Umbilical cord (tissue), 1 donor: ENCODE measurements at regions not wholly inside any gene's neighbourhood (a gene's known extent, or its start where the extent isn't known, plus 50 kb on each side); places are given as distances from the start of the nearest gene placed in this dataset.
A peak's percentile ranks its signal among the peaks of the same experiment; 100 is the strongest.
"Not testable (repeated sequence)": the region's sequence is repeated elsewhere in the genome, so short reads cannot be mapped to it uniquely, and the experiment has no call there.

Source experiments
- DNase-seq: peaks from one replicate; pipeline ENCODE4 v3.0.0-alpha.2; 2015; ENCODE audit warnings: low spot score

GRCh38 chr16:5326395-5326794 lies 228.8 kb upstream of the EEF2KMT start:
- DNase-seq = no peak

DNA sequence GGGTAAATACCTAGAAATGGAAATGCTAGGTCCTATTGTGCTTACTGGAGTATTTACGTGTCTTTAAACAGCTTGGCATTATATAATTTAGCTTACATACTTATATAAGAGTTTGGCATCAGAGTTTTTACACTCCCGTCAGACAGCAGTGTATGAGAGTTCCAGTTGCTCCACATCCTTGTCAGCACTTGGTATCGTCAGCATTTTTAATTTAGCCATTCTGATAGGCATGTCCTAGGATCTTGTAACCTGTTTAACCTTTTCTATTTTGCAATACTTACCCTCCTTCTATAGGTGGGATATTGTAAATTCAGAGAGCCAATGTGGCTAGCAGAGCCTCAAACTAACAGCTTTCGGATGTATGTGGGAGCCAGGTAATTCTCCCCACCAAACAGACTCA lies 228.3 kb upstream of the EEF2KMT start:
- no peak for DNase-seq

GRCh38 chr16:5323284-5324141 lies 225.9 kb upstream of the EEF2KMT start:
- DNase-seq = no peak

- DNase-seq = peak; percentile 93
These were observed 224.3 kb upstream of the EEF2KMT start for GRCh38 chr16:5321930-5322329.

GRCh38 chr16:5319799-5320198 lies 222.2 kb upstream of the EEF2KMT start:
- no peak for DNase-seq

- no peak for DNase-seq
These were observed 218.3 kb upstream of the EEF2KMT start for GRCh38 chr16:5315914-5316313.

- no peak for DNase-seq
These were observed 216.8 kb upstream of the EEF2KMT start for GRCh38 chr16:5314377-5314776.

- DNase-seq = no peak
These were observed 212.5 kb upstream of the EEF2KMT start for GRCh38 chr16:5309946-5310611.

DNA sequence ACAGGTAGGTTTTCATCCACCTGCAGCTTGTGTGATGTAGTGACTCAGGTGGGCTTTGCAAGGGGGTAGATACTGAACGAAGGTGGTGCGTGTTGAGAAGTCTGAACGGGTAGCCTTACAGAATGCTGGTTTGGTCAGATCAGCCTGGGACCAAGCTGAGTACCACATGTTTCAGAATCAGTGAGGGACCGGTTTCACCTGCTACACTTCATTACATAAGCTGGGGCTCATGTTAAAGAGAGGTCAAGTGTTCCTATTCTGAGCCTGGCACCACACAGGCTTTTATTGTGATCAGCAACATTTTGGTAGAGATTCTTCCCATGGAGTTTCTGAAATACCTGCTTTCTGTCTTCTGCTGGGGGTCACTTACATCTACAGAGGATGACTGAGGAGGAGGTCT lies 207.4 kb upstream of the EEF2KMT start:
- no peak for DNase-seq

GRCh38 chr16:5302372-5303114 lies 204.9 kb upstream of the EEF2KMT start:
- no peak for DNase-seq

DNA sequence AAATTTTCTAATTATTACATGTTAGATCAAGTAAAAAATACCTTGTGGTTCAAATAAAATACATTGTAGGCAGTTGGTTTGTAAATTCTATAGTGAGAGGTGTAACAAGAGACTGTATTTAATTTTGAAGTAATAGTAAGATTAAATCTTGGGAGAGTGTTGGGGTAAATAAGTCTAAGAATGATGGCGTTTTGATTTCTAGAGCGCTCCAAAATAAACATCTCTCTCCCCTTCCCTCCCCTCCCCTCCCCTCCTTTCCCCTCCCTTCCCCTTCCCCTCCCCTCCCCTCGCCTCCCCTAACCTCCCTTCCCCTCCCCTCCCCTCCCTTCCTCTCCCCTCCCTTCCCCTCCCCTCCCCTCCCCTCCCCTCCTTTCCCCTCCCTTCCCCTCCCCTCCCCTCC lies 200.6 kb upstream of the EEF2KMT start:
- DNase-seq = no peak

DNA sequence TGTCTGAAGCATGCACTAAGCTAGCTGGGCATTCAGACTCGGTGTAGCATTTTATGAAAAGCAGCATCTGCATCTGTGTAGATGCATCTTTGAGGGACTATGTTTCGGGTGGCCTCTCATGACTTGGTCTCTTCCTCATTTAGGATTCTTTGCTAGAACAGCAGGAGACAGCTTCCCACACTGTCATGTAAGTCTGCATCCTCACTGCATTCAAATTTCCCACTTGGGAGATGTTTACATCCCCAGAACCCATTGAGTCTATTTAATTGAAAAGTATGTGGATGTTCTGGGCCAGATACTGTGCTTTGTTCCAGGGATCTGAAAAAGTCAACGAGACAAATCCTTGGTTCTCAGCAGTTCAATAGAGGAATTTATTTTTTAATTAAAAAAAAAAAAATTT lies 198.6 kb upstream of the EEF2KMT start:
- DNase-seq = peak; percentile 22

DNA sequence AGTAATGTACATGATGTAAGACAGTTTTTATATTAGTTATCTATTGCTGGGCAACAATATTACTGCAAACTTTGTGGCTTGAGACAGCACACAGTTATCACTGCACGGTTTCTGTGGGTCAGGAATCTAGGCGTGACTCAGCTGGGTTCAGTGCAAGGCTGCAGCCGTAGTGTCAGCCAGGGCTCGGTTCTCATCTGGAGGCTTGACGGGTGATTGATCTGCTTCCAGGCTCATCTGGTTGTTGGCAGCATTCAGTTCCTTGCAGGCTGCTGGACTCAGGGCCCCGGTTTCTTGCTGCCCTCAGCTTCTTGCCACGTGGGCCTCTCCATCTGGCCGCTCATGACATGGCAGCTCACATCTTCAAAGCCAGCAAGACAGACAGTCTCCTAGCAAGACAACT lies 197.7 kb upstream of the EEF2KMT start:
- DNase-seq = peak; percentile 19

GRCh38 chr16:5282152-5282551 lies 184.6 kb upstream of the EEF2KMT start:
- DNase-seq = not testable (repeated sequence)

GRCh38 chr16:5257462-5257861 lies 159.9 kb upstream of the EEF2KMT start:
- DNase-seq = no peak

DNA sequence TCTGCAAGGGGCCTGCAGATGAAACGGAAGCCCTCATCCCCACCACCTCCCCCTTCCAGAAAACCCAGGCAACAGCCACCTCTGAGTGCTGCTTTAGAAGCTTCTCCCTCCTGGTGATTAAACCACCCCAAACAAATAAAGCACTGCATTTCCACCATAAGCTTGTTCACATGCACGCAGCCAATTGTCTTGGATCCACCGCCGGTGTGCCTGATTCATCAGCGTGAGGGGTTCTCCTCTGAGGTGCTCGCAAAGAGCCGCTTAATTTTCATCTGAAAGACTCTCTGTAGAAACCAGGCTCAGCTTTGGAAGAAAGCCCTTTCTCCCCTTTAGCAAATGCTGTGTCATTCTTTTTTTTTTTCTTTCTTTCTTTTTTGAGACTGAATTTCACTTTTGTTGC lies 155.2 kb upstream of the EEF2KMT start:
- no peak for DNase-seq

- not testable (repeated sequence) for DNase-seq
These were observed 149.8 kb upstream of the EEF2KMT start for GRCh38 chr16:5247403-5247802.

DNA sequence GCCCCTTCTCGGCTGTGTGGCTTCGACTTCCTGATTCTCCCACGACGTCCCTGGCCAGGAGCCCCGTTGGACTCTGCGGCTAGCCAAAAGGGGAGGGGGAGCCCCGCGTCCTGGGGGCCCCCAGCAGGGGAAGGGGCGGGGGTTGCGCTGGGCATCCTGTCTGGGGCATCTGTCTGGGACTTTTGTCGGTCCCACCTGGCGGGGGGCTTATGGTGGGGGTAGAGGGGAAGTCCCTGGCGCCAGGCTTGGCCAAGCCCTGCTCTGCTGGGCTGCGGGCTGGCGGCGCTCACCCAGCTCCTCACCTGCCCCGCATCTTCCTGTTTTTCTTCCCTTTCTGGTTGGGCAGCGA lies 142.7 kb upstream of the EEF2KMT start:
- not testable (repeated sequence) for DNase-seq

DNA sequence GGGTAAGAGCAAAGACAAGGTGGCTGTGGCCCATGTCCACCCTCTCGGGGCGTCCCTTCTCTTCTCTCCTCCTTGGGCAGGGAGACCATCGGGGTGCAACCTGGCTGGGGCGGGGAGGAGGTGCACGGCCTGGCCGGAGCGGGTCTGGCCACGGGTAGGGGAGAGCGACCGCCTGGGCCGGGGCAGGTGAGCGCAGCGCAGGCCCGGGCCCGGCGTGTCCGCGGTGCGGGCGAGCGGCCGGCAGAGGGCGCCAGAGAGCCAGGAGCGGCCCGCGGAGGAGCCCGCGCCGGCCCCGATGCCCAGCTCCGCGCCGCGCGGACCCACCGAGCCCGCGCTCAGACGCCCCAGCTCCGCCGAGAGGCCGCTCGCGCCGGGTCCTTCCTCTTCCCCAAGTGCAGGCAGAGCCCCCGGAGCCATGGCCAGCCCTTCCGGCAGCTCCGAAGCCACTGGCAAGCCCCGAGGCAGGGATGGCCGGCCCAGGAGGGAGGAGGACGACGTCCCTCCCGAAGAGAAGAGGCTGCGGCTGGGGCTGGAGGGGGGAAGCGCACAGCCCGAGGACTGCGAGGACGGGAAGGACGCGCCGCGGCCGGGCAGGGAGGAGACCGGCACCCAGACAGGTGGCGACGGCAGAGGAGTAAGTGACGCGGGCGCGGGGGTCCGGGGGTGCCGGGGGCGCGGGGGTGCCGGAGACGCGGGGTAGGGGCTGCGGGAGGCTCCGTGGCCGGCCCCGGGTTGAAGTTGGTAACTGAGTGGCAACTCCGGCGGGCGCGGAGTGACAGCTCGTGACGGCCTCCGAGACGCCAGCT lies 142.1 kb upstream of the EEF2KMT start:
- peak; percentile 4 for DNase-seq

GRCh38 chr16:5235119-5235518 lies 137.5 kb upstream of the EEF2KMT start:
- no peak for DNase-seq

- no peak for DNase-seq
These were observed 136.9 kb upstream of the EEF2KMT start for GRCh38 chr16:5234295-5235050.
